HCEC 1CT (cell line): ENCODE measurements at regions not wholly inside any gene's neighbourhood (a gene's known extent, or its start where the extent isn't known, plus 50 kb on each side); places are given as distances from the start of the nearest gene placed in this dataset.

ENCODE experiments used
- DNase-seq: peaks from one replicate; pipeline ENCODE4 v3.0.0-alpha.2; 2017

GRCh38 chr5:109917154-109917546 lies 227.4 kb downstream of the MAN2A1 start:
- no peak for DNase-seq

DNA sequence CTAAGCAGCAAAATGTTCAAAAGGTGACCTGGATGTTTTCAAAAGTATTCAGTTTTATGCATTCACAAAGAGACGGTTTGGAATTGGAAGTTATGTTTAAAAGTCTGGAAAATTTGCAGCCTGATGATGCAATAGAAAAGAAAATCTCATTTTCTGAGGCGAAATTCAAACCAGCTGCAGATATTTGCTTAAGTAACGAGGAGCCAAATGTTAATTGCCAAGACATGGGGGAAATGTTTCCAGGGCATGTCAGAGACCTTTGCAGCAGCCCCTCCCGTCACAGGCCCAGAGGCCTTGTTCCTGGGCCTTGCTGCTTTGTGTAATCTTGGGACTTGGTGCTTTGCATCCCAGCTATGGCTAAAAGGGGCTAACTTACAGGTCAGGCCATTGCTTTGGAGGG lies 228.2 kb downstream of the MAN2A1 start:
- DNase-seq: no peak

DNA sequence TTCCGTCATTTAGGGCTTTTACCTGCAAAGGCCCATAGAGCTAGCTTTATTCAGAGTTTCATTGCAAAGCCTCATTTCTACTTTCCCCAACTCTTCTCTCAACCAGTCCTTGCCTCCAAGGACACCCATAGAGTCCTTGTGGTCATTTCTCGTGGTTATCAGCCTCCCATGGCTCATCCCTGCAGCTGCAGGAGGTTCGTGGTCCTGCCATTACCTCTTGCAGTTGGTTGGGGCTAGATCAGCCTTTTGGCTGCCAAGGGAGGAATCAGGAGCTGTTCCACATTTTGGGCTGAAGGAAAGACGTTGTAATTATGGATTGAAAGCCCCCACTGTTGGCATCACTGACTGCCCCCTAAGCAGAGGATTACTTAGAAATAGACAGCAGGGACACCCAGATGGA lies 231.0 kb downstream of the MAN2A1 start:
- DNase-seq: no peak

GRCh38 chr5:109921735-109922380 lies 232.1 kb downstream of the MAN2A1 start:
- DNase-seq: no peak

- DNase-seq: no peak
Measured at GRCh38 chr5:109922381-109922995, 232.8 kb downstream of the MAN2A1 start.

DNA sequence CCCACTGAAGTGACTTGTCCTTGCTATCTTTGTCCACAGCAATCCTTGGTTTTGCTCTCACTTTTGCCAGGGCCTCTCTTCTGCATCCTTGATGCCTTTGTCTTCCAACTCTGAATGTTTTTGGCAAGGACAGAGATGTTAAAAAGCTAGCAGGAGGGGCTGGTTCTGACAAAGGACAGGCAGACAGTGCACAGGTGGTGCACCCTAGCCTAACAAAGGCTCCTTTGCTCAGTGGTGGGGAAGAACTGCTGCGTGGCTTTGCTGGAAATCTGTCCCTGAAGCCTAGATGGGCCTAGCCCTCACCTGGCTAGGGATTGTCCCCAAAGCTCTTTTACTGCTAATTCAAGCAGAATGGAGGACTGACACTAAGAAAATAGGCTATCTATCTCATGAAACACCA lies 233.5 kb downstream of the MAN2A1 start:
- DNase-seq: no peak

- no peak for DNase-seq
Measured at GRCh38 chr5:109924237-109925107, 234.7 kb downstream of the MAN2A1 start.

DNA sequence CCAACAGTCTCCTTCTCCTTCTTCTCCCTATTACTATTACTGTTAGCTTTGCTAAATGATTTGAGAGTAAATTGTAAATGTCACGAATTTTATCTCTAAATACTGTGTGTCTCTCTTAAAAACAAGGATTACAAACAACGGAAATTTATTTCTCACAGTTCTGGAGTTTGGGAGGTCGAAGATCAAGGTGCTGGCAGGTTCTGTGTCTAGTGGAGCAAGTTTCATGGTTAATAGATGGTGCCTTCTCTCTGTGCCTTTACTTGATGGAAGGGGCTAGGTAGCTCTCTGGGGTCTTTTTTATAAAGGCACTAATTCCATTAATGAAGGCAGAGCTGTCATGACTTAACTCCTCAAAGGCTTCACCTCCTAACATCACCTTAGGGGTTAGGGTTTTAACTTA lies 237.9 kb downstream of the MAN2A1 start:
- no peak for DNase-seq

DNA sequence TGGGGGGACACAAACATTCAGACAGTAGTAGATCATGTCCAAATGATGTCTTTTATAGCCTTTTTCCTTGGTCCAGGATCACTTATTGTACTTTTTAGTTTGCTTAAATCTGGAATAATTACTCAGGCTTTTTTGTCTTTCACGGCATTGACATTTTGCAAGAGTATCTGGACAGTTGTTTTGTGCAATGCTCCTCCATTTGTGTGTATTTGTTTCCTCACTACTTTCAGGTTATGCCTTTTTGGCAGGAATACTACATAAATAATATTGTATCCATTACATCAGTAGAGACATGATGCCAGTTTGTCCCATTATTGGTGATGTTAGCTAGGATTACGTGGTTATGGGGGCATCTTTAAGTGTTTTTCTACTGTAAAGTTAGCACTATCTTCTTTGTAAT lies 238.3 kb downstream of the MAN2A1 start:
- DNase-seq: no peak

DNA sequence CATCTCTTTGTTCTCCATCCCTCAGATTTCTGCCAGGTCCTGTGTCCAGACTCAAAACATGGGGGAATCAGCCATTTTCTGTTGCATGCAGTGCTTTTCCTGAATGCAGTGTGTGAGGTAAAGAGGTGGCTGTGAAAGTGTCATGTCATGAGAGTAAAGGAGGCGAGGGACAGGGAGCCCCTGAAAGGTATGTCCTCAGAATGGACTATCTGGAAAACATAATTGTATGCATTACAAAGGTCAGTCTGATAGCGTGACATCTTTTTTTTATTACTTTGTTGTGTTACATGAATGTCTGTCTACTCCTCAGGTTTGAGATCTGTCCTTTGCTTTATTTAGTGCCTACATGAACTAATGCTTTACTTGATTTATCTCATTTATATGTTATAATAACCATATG lies 239.1 kb downstream of the MAN2A1 start:
- DNase-seq: no peak

GRCh38 chr5:109929376-109929775 lies 239.6 kb downstream of the MAN2A1 start:
- DNase-seq: no peak

GRCh38 chr5:109929911-109930310 lies 240.2 kb downstream of the MAN2A1 start:
- DNase-seq: no peak

DNA sequence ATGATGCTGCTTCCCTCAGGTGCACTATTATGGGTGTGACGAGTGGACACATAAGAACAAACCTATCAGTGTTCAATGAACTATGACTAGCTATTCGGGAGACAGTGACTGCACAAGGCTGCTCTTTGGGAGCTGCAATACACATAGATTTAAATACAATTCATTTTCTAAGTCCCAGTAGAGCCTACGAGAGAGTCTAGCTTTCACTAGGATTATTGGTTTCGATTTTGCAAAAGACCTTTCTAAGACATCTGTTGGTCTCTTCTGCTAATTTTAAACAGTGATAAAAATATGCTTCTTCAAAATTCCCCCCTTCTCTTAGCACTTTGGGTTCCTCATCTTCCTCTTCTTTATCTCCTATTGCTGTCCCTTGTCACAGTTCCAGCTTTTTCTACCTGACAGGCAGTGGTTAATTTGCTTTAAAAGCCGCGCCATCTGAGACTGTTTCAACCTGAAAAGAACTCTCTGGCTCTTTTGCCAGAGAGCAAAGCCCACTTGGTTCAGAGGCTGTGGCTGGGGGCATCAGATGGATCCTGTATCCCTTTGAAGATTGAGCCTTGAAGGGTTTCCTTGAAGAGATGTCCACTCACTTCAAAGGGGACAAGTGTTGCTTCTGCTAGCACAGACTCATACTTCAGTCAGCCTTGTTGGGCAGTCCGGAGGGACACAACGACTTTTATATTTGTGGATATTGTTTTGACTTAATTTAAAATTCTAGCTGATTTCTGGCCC lies 241.5 kb downstream of the MAN2A1 start:
- no peak for DNase-seq

DNA sequence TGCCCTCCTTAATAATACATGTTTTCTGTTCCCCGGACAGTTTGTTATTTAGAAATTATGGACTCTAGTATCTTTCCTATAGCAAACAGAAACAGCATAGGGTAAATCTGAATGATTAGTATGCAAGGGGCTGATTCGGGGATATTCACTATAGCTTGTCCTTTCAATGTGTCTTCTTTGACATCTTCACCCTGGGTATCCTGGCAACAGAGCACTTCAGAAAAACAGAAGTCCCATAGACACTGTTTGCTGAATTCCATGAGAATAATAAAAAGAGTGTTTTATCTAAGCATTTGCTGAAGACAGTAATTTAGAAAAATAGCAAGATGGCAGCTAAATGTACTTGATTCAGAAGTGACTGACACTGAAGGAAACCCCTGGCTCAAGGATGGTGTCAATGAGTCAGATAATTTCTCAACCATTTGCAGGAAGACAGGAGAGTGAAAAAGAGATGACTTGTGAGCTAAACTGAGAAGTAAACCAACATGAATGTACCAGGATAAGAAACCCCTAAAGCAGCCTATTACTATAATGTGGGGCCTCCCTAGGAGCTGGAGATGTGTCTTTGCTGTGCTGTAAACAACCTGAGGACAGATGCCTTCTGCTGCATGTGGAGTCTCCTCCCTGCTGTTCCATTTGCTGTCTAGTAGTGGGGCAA lies 246.2 kb downstream of the MAN2A1 start:
- DNase-seq: peak; percentile 11

GRCh38 chr5:109936996-109937395 lies 247.3 kb downstream of the MAN2A1 start:
- no peak for DNase-seq

- DNase-seq: no peak
Measured at GRCh38 chr5:109937951-109938350, 248.2 kb downstream of the MAN2A1 start.

GRCh38 chr5:109938453-109938852 lies 248.7 kb downstream of the MAN2A1 start:
- DNase-seq: no peak

DNA sequence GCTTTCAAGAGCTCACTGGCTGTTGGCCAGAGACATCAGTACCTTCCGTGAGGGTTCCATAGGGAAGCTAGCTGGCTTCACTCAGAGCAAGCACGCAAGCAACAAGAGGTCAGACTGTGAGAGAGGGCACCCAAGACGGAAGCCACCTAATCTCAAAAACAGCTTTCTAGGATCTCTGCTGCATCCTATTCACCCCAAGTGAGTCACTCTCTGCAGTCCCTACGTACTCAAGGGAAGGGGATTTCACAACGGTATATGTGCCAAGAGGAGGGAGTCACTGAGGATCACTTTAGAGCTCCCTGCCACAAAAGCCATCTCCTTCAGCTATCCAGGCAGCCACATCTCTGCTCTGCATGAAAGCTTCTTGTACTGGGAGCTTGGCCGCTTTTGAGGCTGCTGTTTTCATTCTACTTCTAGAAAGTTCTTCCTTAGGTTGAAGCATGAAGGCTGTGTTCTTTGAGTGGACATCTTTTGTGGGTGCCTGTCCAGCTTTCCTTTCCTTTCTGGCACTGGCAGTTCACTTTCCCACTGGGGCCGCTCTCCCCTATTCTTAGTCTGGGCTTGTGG lies 249.5 kb downstream of the MAN2A1 start:
- peak; percentile 88 for DNase-seq

DNA sequence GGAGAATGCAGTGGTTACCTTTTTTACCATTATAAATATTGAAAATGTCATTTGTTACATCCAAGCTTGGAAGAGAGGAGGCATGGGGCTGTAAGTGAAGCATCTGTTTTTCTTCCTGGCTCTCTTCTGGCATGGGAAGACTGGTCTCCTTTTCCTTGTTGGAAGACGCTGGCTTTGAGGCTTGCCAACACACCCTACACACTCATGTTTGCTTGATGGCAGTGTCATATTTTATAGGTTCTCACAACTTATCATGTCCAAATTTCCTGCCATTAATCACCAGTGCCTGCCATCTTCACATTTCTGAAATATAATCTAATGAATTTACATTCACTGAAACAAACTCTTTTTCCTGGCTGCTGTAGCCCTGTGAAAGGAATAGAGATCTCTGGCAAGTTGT lies 252.9 kb downstream of the MAN2A1 start:
- DNase-seq: no peak

GRCh38 chr5:109943701-109944235 lies 254.0 kb downstream of the MAN2A1 start:
- DNase-seq: no peak

DNA sequence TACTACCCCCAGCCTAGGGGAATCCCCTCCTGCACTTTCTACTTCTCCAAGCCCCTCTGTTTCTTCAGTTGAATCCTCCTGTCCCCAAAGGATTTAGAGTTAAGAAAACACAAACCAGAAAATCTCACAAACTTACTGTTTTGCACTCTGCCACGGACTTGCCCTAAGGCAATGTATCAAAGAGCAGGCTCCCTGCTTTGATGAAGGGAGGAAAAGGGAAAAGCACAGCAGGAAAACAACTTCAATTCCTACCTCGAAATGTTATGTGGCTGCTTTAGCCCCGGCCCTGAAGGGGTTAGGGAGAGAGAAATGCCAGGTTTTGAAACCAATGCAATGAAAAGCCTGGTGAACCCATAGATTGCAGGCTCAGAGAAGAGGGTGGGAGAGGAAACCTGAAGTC lies 254.7 kb downstream of the MAN2A1 start:
- DNase-seq: no peak

DNA sequence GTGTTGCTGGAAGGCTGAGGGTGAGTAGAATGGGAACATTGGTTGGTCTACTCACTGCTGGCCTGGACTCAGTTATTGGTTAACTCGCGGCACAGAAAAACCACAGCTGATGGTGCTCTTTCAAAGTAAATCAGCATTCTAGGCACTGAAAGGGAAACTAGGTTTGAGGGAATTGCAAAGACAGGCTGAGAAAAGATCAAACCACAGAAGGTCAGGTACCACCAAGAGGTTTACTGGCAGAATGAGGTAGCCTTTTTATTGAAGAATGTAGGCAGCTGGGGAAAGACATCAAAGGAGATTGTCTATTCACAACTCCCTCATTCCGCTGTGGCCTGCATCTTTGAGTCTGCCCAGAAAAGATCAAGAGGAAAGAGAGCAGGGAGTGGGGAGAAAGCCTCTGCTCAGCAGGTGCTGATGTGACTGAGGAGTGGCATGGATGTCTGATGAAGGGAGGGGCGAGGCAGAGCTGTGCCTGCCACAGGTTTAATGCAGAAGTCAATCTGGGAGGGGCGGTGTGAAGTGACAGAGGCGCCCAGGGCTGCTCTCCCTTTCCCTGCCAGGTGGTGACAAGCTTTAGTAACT lies 255.5 kb downstream of the MAN2A1 start:
- DNase-seq: no peak
